Pancreas (tissue), 10 donors: ENCODE measurements at regions not wholly inside any gene's neighbourhood (a gene's known extent, or its start where the extent isn't known, plus 50 kb on each side); places are given as distances from the start of the nearest gene placed in this dataset.

Experiments used
- ATAC-seq, 4 donors: fragments of 200-7000 bp; cut with Tn5 transposase; one replicate each; pipeline versions ENCODE4 v1.8.0 to v1.9.1; 2020; ENCODE audit warnings: mild to moderate bottlenecking in 4 of 4, moderate library complexity in 4 of 4
- DNase-seq, 6 donors: peaks; one replicate each; pipeline ENCODE4 v3.0.0-alpha.2; 2020
- FAIRE-seq: peaks from 2 replicates; lab custom pipeline; 2012; peaks lifted over from hg19 to GRCh38; lab: Jason Lieb, UNC
- H3K27ac ChIP-seq, 4 donors: fragments of 200-600 bp; sonication (generic); 1 replicate in 3 of 4; 2 replicates in 1 of 4; pipeline versions ENCODE4 v1.5.0 to v1.8.0; 2020
- H3K27me3 ChIP-seq, 4 donors: fragments of 200-600 bp; one replicate each; pipeline ENCODE4 v1.8.0; 2021
- H3K36me3 ChIP-seq, 3 donors: fragments of 200-600 bp; sonication (generic) in 1 of 3; one replicate each; pipeline versions ENCODE4 v1.5.0 to v1.8.0; 2020 to 2021
- H3K4me1 ChIP-seq, 3 donors: fragments of 200-600 bp; one replicate each; pipeline ENCODE4 v1.8.0; 2021
- H3K4me3 ChIP-seq, 4 donors: fragments of 200-600 bp; sonication (generic) in 2 of 4; one replicate each; pipeline versions ENCODE4 v1.5.0 to v1.8.0; 2020 to 2021
- H3K9me3 ChIP-seq, 4 donors: fragments of 200-600 bp; one replicate each; pipeline ENCODE4 v1.8.0; 2021
- CTCF ChIP-seq, 4 donors: fragments of 200-600 bp; sonication (generic) in 3 of 4; IDR thresholded peaks; one replicate each; pipeline versions ENCODE4 v1.5.0 to v1.8.0; 2021; ENCODE audit warnings: antibody characterized with exemption in 4 of 4
- WGBS, 2 donors: extraction: QIAGEN DNeasy Blood & Tissue Kit; methylation state at CpG; one replicate each; pipeline ENCODE4 v1.1.7; 2013; 5-methylcytosine and 5-hydroxymethylcytosine counted together
- intact Hi-C, 3 donors: fragments of 100-400 bp; cut with DNase I; formaldehyde crosslinking; loops; one replicate each; pipeline versions ENCODE4 v1.11.1 to v1.14.2; 2022
- donor health status: healthy with polysubstance abuse.
- donor health status: DM: no; HTN: no; CAD: no; lungs with moderate emphysema.
- donor health status: DM: no; HTN: no; CAD: no.
- donor health status: control.
- donor health status: control.
- donor health status: Bipolar disorder and iron deficiency.
- donor health status: DM: yes; HTN: yes; CAD: no.
- donor health status: DM: no; HTN: no; CAD: no.
- donor health status: DM: no; HTN: no; CAD: no.
- donor health status: DM: yes; HTN: yes; CAD: no.

GRCh38 chr11:110873975-110874374 lies 161.7 kb upstream of the ARHGAP20 start:
- FAIRE-seq (no peak), DNase-seq (no peak), ATAC-seq (no peak)
- H3K36me3 ChIP-seq: no peaks in the 10 kb centered on the region
- H3K4me1 ChIP-seq: no peaks in the 10 kb centered on the region
- 55 to 67% methylated on average over 1 of the region's 1 CpG for WGBS, 2 donors
- H3K27me3 ChIP-seq: no peaks in the 10 kb centered on the region
- no peak overlapping the region for H3K27ac ChIP-seq
- no peak for TF ChIP-seq CTCF (IDR thresholded peaks at IDR 0.05)
- intact Hi-C loops: no loop called here
- no peaks in the 10 kb centered on the region for H3K9me3 ChIP-seq
- no peak overlapping the region for H3K4me3 ChIP-seq

GRCh38 chr11:110870816-110871522 lies 158.7 kb upstream of the ARHGAP20 start:
- DNase-seq (no peak), ATAC-seq (no peak), FAIRE-seq (no peak)
- WGBS, 2 donors: 54 to 71% methylated on average over 5 of the region's 5 CpGs
- H3K27me3 ChIP-seq: no peaks in the 10 kb centered on the region
- no peak overlapping the region for H3K27ac ChIP-seq
- intact Hi-C loops: no loop called here
- H3K9me3 ChIP-seq: no peaks in the 10 kb centered on the region
- no peak for TF ChIP-seq CTCF (IDR thresholded peaks at IDR 0.05)
- H3K4me1 ChIP-seq: no peaks in the 10 kb centered on the region
- no peak overlapping the region for H3K4me3 ChIP-seq
- H3K36me3 ChIP-seq: no peaks in the 10 kb centered on the region

- no peak for DNase-seq
- H3K27me3 ChIP-seq: no peaks in the 10 kb centered on the region
- 80 to 86% methylated on average over 4 of the region's 4 CpGs for WGBS, 2 donors
- intact Hi-C loops: no loop called here
- H3K36me3 ChIP-seq: no peaks in the 10 kb centered on the region
- no peak overlapping the region for H3K27ac ChIP-seq
- no peak overlapping the region for H3K4me3 ChIP-seq
- ATAC-seq: no peak
- FAIRE-seq: no peak
- no peak for TF ChIP-seq CTCF (IDR thresholded peaks at IDR 0.05)
- H3K4me1 ChIP-seq: no peaks in the 10 kb centered on the region
- no peaks in the 10 kb centered on the region for H3K9me3 ChIP-seq
These were observed 155.7 kb upstream of the ARHGAP20 start for GRCh38 chr11:110867951-110868350.

- Histone ChIP-seq H3K4me3 (no peak overlapping the region), H3K9me3 (no peaks in the 10 kb centered on the region), H3K4me1 (no peaks in the 10 kb centered on the region), H3K36me3 (no peaks in the 10 kb centered on the region), H3K27ac (no peak overlapping the region), H3K27me3 (no peaks in the 10 kb centered on the region)
- ATAC-seq: no peak
- no peak for TF ChIP-seq CTCF (IDR thresholded peaks at IDR 0.05)
- no peak for FAIRE-seq
- DNase-seq: no peak
- 70 to 84% methylated on average over 4 of the region's 4 CpGs for WGBS, 2 donors
- intact Hi-C loops: no loop called here
These were observed 153.8 kb upstream of the ARHGAP20 start for GRCh38 chr11:110866081-110866480.

GRCh38 chr11:110862407-110862806 lies 150.2 kb upstream of the ARHGAP20 start:
- no peak for FAIRE-seq
- Histone ChIP-seq H3K4me1 (no peaks in the 10 kb centered on the region), H3K36me3 (no peaks in the 10 kb centered on the region), H3K27me3 (no peaks in the 10 kb centered on the region), H3K4me3 (no peak overlapping the region), H3K27ac (no peak overlapping the region), H3K9me3 (no peaks in the 10 kb centered on the region)
- no peak for ATAC-seq
- no peak for DNase-seq
- WGBS, 2 donors: 64 to 66% methylated on average over 2 of the region's 2 CpGs
- no peak for TF ChIP-seq CTCF (IDR thresholded peaks at IDR 0.05)
- intact Hi-C loops: no loop called here
